Endothelial cell of umbilical vein (primary cell): ENCODE measurements at regions not wholly inside any gene's neighbourhood (a gene's known extent, or its start where the extent isn't known, plus 50 kb on each side); places are given as distances from the start of the nearest gene placed in this dataset.

Source experiments
- CTCF ChIP-seq, 2 donors: IDR thresholded peaks; 1 replicate in 1 of 2; 2 replicates in 1 of 2; pipeline ENCODE4 v1.5.1; 2011; ENCODE audit warnings: low read length in 2 of 2, mild to moderate bottlenecking in 2 of 2, moderate library complexity in 2 of 2, control low read depth in 1 of 2, inconsistent platforms in 1 of 2, low read depth in 1 of 2; ENCODE audit not compliant: insufficient read depth in 1 of 2; ENCODE audit errors: extremely low read depth in 1 of 2
- EZH2 ChIP-seq: IDR thresholded peaks from 2 replicates; pipeline ENCODE4 v1.6.1; 2012; ENCODE audit warnings: borderline replicate concordance, low read depth, mild to moderate bottlenecking, moderate library complexity, low read length, inconsistent platforms; ENCODE audit not compliant: severe bottlenecking
- GATA2 ChIP-seq: IDR thresholded peaks from 2 replicates; pipeline ENCODE4 v1.7.0; 2011; ENCODE audit warnings: low read depth, mild to moderate bottlenecking, moderate library complexity, mixed read lengths, low read length; ENCODE audit not compliant: insufficient read length, insufficient read depth
- JUN ChIP-seq: IDR thresholded peaks from 2 replicates; pipeline ENCODE4 v1.6.1; 2011; ENCODE audit warnings: borderline replicate concordance, low read depth; ENCODE audit not compliant: insufficient read length, insufficient read depth
- MYC ChIP-seq: IDR thresholded peaks from one replicate; pipeline ENCODE4 v1.6.1; 2011; ENCODE audit warnings: mild to moderate bottlenecking, low read depth, low read length
- POLR2A ChIP-seq: IDR thresholded peaks from 2 replicates; pipeline ENCODE4 v1.6.1; 2012; ENCODE audit warnings: low read depth, mild to moderate bottlenecking, control low read depth, low read length
- POLR2AphosphoS5 ChIP-seq: IDR thresholded peaks from 2 replicates; pipeline ENCODE4 v1.6.1; 2012; ENCODE audit warnings: low read depth, mild to moderate bottlenecking, control low read depth, low read length, moderate library complexity; ENCODE audit not compliant: insufficient read depth
- TF ChIP-seq, protein P1 (sequence below): IDR thresholded peaks from 2 replicates; pipeline ENCODE4 v1.6.1; 2011; ENCODE audit not compliant: insufficient read depth, insufficient read length

- no peak for TF ChIP-seq GATA2
- no peak for TF ChIP-seq POLR2A
- no peak for TF ChIP-seq CTCF (IDR thresholded peaks at IDR 0.05; ENCODE audit: extremely low read depth in 1 of 2, insufficient read depth in 1 of 2, low read depth in 1 of 2, low read length in 2 of 2)
- no peak for TF ChIP-seq POLR2AphosphoS5
- TF ChIP-seq JUN, result no peak
- TF ChIP-seq MYC, result no peak
- no peak for TF ChIP-seq EZH2
- TF ChIP-seq, protein P1, sequence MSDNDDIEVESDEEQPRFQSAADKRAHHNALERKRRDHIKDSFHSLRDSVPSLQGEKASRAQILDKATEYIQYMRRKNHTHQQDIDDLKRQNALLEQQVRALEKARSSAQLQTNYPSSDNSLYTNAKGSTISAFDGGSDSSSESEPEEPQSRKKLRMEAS, result no peak
Measured at GRCh38 chr2:105681927-105682326, 62.8 kb upstream of the NCK2 start.
